D721Med (cell line): ENCODE measurements at regions not wholly inside any gene's neighbourhood (a gene's known extent, or its start where the extent isn't known, plus 50 kb on each side); places are given as distances from the start of the nearest gene placed in this dataset.

Source experiments
- DNase-seq: peaks from one replicate; pipeline ENCODE4 v3.0.0; 2011; ENCODE audit warnings: low spot score; ENCODE audit not compliant: insufficient read length
- FAIRE-seq: peaks from 2 replicates; lab custom pipeline; 2011; peaks lifted over from hg19 to GRCh38; lab: Jason Lieb, UNC
- CTCF ChIP-seq: IDR thresholded peaks from 2 replicates; pipeline ENCODE4 v1.5.1; 2012; ENCODE audit warnings: mild to moderate bottlenecking, control low read depth; ENCODE audit not compliant: insufficient read depth; ENCODE audit errors: missing control alignments

- no peak for TF ChIP-seq CTCF
- DNase-seq (no peak), FAIRE-seq (no peak)
These were observed 80.8 kb upstream of the IL12B start for GRCh38 chr5:159411115-159411514.

- DNase-seq: no peak
- no peak for FAIRE-seq
- no peak for TF ChIP-seq CTCF
These were observed 82.2 kb upstream of the IL12B start for GRCh38 chr5:159412284-159413046.

GRCh38 chr5:159414021-159414420, 83.7 kb upstream of the IL12B start:
- FAIRE-seq: no peak
- no peak for TF ChIP-seq CTCF

GRCh38 chr5:159415301-159415937, 85.1 kb upstream of the IL12B start:
- TF ChIP-seq CTCF: no peak
- DNase-seq (no peak), FAIRE-seq (no peak)

More at GRCh38 chr5:159414021-159414420, 83.7 kb upstream of the IL12B start:
- DNase-seq: no peak

- FAIRE-seq (no peak), DNase-seq (no peak)
- TF ChIP-seq CTCF: no peak
These were observed 86.2 kb upstream of the IL12B start for GRCh38 chr5:159416438-159416837.

GRCh38 chr5:159417170-159417569, 86.9 kb upstream of the IL12B start:
- no peak for FAIRE-seq

More at GRCh38 chr5:159417170-159417569, 86.9 kb upstream of the IL12B start:
- DNase-seq: no peak
- TF ChIP-seq CTCF: no peak
